ENCODE measurements at regions not wholly inside any gene's neighbourhood (a gene's known extent, or its start where the extent isn't known, plus 50 kb on each side); places are given as distances from the start of the nearest gene placed in this dataset.
A peak's percentile ranks its signal among the peaks of the same experiment; 100 is the strongest.

DNA sequence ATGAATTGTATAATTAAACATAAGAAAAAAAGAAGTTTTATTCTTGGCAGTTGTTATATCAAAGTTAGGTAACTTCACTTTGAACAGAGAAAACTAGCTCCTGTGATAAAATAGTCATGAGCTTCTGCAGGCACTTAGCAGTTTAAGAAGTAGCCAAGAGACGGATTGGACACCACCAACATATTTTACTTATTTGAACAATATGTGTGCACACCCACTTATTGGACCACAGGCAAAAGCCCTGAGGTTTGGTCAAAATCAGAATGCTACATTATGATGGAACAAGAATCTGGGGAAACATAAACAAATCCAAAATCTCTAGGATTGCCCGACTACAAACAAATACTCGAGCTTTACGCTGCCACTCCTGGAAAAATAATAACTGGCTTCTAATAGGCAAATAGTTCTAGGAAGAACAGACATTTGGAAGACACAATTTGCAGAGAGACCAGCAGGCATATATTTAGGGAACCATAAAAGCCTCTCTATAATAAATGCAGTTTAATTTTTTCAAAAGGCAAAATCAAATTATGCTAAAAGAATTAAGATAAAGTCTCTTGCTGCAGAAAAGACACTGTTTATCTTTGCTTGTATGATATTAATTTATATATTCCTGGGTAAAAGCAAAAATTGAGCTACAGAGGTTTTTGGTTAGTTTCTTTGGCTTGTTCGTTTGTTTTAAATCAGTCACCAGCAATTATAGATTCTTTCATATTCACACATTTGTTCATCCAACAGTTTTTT, 117.9 kb downstream of the CDC42EP3 start:
- Histone ChIP-seq H3K27me3 (ENCODE audit: control insufficient read depth, insufficient read depth, low read length) (no peaks in the 10 kb centered on the region), H3K9ac (ENCODE audit: low read length) (no peak overlapping the region), H3K36me3 (ENCODE audit: control insufficient read depth, insufficient read depth, low read length) (no peaks in the 10 kb centered on the region), H3K4me3 (ENCODE audit: low read length) (no peak overlapping the region), H3K27ac (ENCODE audit: low read depth, low read length) (no peak overlapping the region), H3K4me1 (ENCODE audit: control insufficient read depth, insufficient read depth, low read length) (no peaks in the 10 kb centered on the region)

GRCh38 chr2:37554155-37554510, 117.3 kb downstream of the CDC42EP3 start:
- Histone ChIP-seq H3K4me1 (ENCODE audit: control insufficient read depth, insufficient read depth, low read length) (no peaks in the 10 kb centered on the region), H3K36me3 (ENCODE audit: control insufficient read depth, insufficient read depth, low read length) (no peaks in the 10 kb centered on the region), H3K4me3 (ENCODE audit: low read length) (no peak overlapping the region), H3K27ac (ENCODE audit: low read depth, low read length) (no peak overlapping the region), H3K27me3 (ENCODE audit: control insufficient read depth, insufficient read depth, low read length) (no peaks in the 10 kb centered on the region), H3K9ac (ENCODE audit: low read length) (no peak overlapping the region)

- H3K4me3 ChIP-seq (ENCODE audit: low read length), result no peak overlapping the region
- H3K27ac ChIP-seq (ENCODE audit: low read depth, low read length), result no peak overlapping the region
- no peaks in the 10 kb centered on the region for H3K36me3 ChIP-seq (ENCODE audit: control insufficient read depth, insufficient read depth, low read length)
- H3K4me1 ChIP-seq (ENCODE audit: control insufficient read depth, insufficient read depth, low read length), result no peaks in the 10 kb centered on the region
- no peak overlapping the region for H3K9ac ChIP-seq (ENCODE audit: low read length)
- H3K27me3 ChIP-seq (ENCODE audit: control insufficient read depth, insufficient read depth, low read length), result no peaks in the 10 kb centered on the region
These were observed 116.8 kb downstream of the CDC42EP3 start for GRCh38 chr2:37554687-37555086.

DNA sequence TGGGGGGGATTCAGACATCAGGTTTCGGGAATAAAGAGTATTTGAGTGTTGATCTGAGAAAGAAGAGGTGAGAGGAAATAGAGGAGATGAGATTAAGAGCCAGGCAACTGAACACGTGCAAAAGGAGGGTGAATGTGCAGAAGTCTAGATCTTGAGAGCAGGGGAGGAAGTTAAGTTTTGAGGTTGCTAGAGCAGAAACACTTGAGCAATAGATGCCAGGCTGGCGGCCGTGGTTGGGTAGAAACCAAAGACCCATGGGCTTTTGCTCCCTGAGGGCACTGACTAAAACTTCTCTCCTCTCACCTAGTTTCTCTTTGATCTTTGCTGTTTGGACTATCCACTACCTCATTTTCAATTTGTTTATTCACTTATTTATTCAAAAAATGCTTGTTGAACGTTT, 116.0 kb downstream of the CDC42EP3 start:
- Histone ChIP-seq H3K27ac (ENCODE audit: low read depth, low read length) (no peak overlapping the region), H3K9ac (ENCODE audit: low read length) (no peak overlapping the region), H3K27me3 (ENCODE audit: control insufficient read depth, insufficient read depth, low read length) (no peaks in the 10 kb centered on the region), H3K4me3 (ENCODE audit: low read length) (no peak overlapping the region), H3K36me3 (ENCODE audit: control insufficient read depth, insufficient read depth, low read length) (no peaks in the 10 kb centered on the region), H3K4me1 (ENCODE audit: control insufficient read depth, insufficient read depth, low read length) (no peaks in the 10 kb centered on the region)

- Histone ChIP-seq H3K4me1 (ENCODE audit: control insufficient read depth, insufficient read depth, low read length) (peaks cover 5% of the 10 kb centered on the region), H3K9ac (ENCODE audit: low read length) (no peak overlapping the region), H3K4me3 (ENCODE audit: low read length) (no peak overlapping the region), H3K27me3 (ENCODE audit: control insufficient read depth, insufficient read depth, low read length) (no peaks in the 10 kb centered on the region), H3K27ac (ENCODE audit: low read depth, low read length) (no peak overlapping the region), H3K36me3 (ENCODE audit: control insufficient read depth, insufficient read depth, low read length) (no peaks in the 10 kb centered on the region)
These were observed 115.2 kb downstream of the CDC42EP3 start for GRCh38 chr2:37556256-37556655.

- no peaks in the 10 kb centered on the region for H3K27me3 ChIP-seq (ENCODE audit: control insufficient read depth, insufficient read depth, low read length)
- no peak overlapping the region for H3K27ac ChIP-seq (ENCODE audit: low read depth, low read length)
- peaks cover 7% of the 10 kb centered on the region for H3K4me1 ChIP-seq (ENCODE audit: control insufficient read depth, insufficient read depth, low read length)
These were observed 112.8 kb downstream of the CDC42EP3 start for GRCh38 chr2:37558623-37559022.

GRCh38 chr2:37560241-37560848, 111.1 kb downstream of the CDC42EP3 start:
- no peaks in the 10 kb centered on the region for H3K27me3 ChIP-seq (ENCODE audit: control insufficient read depth, insufficient read depth, low read length)
- H3K27ac ChIP-seq (ENCODE audit: low read depth, low read length), result no peak overlapping the region
- no peaks in the 10 kb centered on the region for H3K36me3 ChIP-seq (ENCODE audit: control insufficient read depth, insufficient read depth, low read length)
- no peak overlapping the region for H3K9ac ChIP-seq (ENCODE audit: low read length)
- H3K4me3 ChIP-seq (ENCODE audit: low read length), result no peak overlapping the region
- peaks cover 11% of the 10 kb centered on the region for H3K4me1 ChIP-seq (ENCODE audit: control insufficient read depth, insufficient read depth, low read length)

More at GRCh38 chr2:37558623-37559022, 112.8 kb downstream of the CDC42EP3 start:
- Histone ChIP-seq H3K36me3 (ENCODE audit: control insufficient read depth, insufficient read depth, low read length) (no peaks in the 10 kb centered on the region), H3K4me3 (ENCODE audit: low read length) (no peak overlapping the region), H3K9ac (ENCODE audit: low read length) (no peak overlapping the region)

DNA sequence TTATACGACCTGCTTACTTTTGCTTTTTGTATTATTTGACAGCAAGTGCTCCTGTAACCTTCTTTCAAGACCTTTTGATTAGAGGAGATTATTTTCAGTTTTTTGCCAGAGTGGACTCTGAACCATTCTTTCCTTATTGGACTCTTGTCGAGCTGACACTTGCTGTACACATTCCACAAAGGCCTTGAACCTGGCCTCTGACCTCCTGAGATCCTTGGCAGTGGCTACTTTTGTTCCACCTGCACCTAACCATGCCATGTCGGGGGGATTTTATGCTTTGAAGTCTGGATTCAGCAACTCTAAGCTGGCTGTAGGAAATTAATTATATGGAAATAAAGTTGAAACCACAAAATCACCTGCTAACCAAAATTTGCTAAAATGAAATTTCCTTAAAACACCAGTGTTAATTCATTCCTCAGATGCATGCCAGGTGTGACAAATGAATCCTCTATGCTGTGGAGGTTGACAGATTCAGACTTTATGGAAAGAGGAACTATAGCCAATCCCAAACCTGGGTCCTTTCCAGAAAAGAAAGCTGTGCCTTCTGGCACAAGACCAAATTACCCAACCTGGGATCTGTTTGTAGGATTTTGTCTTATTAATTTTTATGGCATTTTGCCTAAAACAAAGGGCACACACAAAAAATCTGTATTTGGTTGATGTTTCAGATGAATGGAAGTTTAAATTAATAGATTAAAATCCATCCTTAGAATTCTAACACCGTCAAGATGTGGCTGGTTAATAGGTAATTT, 110.4 kb downstream of the CDC42EP3 start:
- Histone ChIP-seq H3K4me3 (ENCODE audit: low read length) (no peak overlapping the region), H3K27ac (ENCODE audit: low read depth, low read length) (no peak overlapping the region), H3K9ac (ENCODE audit: low read length) (no peak overlapping the region), H3K36me3 (ENCODE audit: control insufficient read depth, insufficient read depth, low read length) (no peaks in the 10 kb centered on the region), H3K27me3 (ENCODE audit: control insufficient read depth, insufficient read depth, low read length) (no peaks in the 10 kb centered on the region), H3K4me1 (ENCODE audit: control insufficient read depth, insufficient read depth, low read length) (peaks cover 11% of the 10 kb centered on the region)

DNA sequence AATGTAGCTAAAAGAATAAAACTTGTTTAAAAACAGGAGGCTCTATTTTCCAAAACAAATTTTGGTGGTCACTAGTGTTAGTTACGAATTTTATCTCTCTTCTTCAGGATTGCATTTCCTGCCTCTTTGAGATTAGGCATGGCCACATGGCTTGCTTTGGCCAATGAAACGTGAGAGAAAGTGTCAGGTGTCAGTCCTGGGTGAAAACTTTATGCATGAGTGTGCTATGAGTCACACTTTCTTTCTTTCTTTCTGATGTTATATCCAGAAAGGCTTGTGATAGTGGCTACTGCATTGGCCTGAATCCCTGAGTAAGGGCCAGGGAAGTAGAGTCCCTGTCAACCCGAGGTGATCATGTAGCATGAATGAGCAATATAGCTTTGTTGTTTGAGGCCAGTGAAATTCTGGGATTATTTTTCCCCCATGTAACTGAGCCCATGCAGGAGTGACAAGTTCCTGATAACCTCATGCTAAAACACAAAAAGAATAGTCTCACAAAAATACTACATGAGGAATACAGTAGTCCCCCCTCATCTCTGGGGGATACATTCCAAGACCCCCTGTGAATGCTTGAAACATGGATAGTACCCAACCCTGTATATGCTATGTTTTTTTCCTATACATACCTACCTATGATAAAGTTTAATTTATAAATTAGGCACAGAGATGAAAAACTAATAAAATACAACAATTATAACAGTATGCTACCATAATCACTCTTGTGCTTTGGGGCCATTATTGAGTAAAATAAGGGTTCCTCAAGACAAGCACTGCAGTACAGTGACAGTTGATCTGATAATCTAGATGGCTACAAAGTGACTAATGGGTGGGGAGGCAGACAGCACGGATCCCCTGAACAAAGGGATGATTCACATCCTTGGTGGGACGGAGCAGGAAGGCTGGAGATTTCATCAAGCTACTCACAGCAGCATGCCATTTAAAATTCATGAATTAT, 109.5 kb downstream of the CDC42EP3 start:
- no peak overlapping the region for H3K27ac ChIP-seq (ENCODE audit: low read depth, low read length)
- peaks cover 11% of the 10 kb centered on the region for H3K4me1 ChIP-seq (ENCODE audit: control insufficient read depth, insufficient read depth, low read length)
- H3K27me3 ChIP-seq (ENCODE audit: control insufficient read depth, insufficient read depth, low read length), result no peaks in the 10 kb centered on the region
- no peak overlapping the region for H3K9ac ChIP-seq (ENCODE audit: low read length)
- no peaks in the 10 kb centered on the region for H3K36me3 ChIP-seq (ENCODE audit: control insufficient read depth, insufficient read depth, low read length)
- no peak overlapping the region for H3K4me3 ChIP-seq (ENCODE audit: low read length)

DNA sequence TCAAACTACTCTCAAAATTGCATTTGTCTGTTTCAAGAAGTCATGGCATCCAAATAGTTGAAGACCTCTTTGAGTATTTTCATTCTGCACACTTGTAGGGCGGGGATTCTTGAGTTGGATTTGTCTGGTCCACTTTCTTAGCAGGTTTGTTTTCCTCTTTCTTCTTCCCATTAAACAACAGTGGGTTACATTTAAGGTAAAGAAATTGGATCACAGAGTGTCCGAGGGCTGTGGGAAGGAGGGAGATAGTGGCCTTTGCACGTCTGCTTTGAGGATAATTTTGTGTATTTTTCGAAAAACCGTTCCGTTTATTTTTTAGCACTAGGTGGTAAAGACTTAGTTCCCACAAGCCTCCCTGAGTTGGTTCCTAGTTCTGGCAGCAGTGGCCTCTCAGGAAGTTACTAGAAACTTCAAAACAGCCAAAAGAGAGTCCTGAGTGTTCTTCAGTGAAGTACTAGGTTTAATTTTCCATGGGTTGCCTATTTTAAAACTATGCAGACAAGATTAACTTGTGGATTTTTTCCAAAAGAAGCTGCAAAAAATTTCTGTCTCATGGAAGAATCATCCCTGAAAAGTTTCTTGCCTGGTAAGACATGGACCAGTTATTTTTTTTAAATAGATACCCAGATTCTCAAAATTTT, 107.9 kb downstream of the CDC42EP3 start:
- Histone ChIP-seq H3K9ac (ENCODE audit: low read length) (no peak overlapping the region), H3K4me3 (ENCODE audit: low read length) (no peak overlapping the region), H3K36me3 (ENCODE audit: control insufficient read depth, insufficient read depth, low read length) (no peaks in the 10 kb centered on the region), H3K4me1 (ENCODE audit: control insufficient read depth, insufficient read depth, low read length) (peaks cover 11% of the 10 kb centered on the region), H3K27ac (ENCODE audit: low read depth, low read length) (peak overlapping the region; percentile 24), H3K27me3 (ENCODE audit: control insufficient read depth, insufficient read depth, low read length) (no peaks in the 10 kb centered on the region)

GRCh38 chr2:37564356-37564755, 107.1 kb downstream of the CDC42EP3 start:
- H3K9ac ChIP-seq (ENCODE audit: low read length), result no peak overlapping the region
- no peaks in the 10 kb centered on the region for H3K36me3 ChIP-seq (ENCODE audit: control insufficient read depth, insufficient read depth, low read length)
- peaks cover 11% of the 10 kb centered on the region for H3K4me1 ChIP-seq (ENCODE audit: control insufficient read depth, insufficient read depth, low read length)
- no peak overlapping the region for H3K4me3 ChIP-seq (ENCODE audit: low read length)
- no peak overlapping the region for H3K27ac ChIP-seq (ENCODE audit: low read depth, low read length)
- no peaks in the 10 kb centered on the region for H3K27me3 ChIP-seq (ENCODE audit: control insufficient read depth, insufficient read depth, low read length)

All from rectal smooth muscle tissue (tissue), 1 donor.